H9 (cell line): ENCODE measurements at regions not wholly inside any gene's neighbourhood (a gene's known extent, or its start where the extent isn't known, plus 50 kb on each side); places are given as distances from the start of the nearest gene placed in this dataset.

Source experiments
- DNase-seq: peaks from one replicate; pipeline ENCODE4 v3.0.0-alpha.2; 2017
- H2AFZ ChIP-seq: one replicate; pipeline ENCODE4 v1.6.1; 2013; ENCODE audit warnings: mild to moderate bottlenecking, low read length, control low read depth, moderate library complexity
- H2AK5ac ChIP-seq: 2 replicates; pipeline ENCODE4 v1.6.1; 2013; ENCODE audit warnings: low read length, control low read depth, mixed read lengths; ENCODE audit not compliant: insufficient read length
- H2BK120ac ChIP-seq: one replicate; pipeline ENCODE4 v1.6.1; 2013; ENCODE audit warnings: low read depth, mild to moderate bottlenecking, low read length, control low read depth, inconsistent platforms; ENCODE audit not compliant: poor library complexity, severe bottlenecking
- H2BK12ac ChIP-seq: 2 replicates; pipeline ENCODE4 v1.6.1; 2013; ENCODE audit warnings: low read length, control low read depth, mixed read lengths, low read depth; ENCODE audit not compliant: insufficient read length
- H2BK15ac ChIP-seq: 2 replicates; pipeline ENCODE4 v1.6.1; 2013; ENCODE audit warnings: low read depth, low read length, control low read depth
- H2BK20ac ChIP-seq: one replicate; pipeline ENCODE4 v1.6.1; 2013; ENCODE audit warnings: low read depth, mild to moderate bottlenecking, low read length, control low read depth, inconsistent platforms; ENCODE audit not compliant: poor library complexity, severe bottlenecking
- H2BK5ac ChIP-seq: 2 replicates; pipeline ENCODE4 v1.6.1; 2013; ENCODE audit warnings: low read length, control low read depth, mixed read lengths; ENCODE audit not compliant: insufficient read length
- H3K14ac ChIP-seq: 2 replicates; pipeline ENCODE4 v1.6.1; 2013; ENCODE audit warnings: low read length, control low read depth; ENCODE audit not compliant: insufficient read depth
- H3K18ac ChIP-seq: 2 replicates; pipeline ENCODE4 v1.6.1; 2013; ENCODE audit warnings: low read depth, mild to moderate bottlenecking, mixed read lengths, low read length, control low read depth; ENCODE audit not compliant: insufficient read length
- H3K23ac ChIP-seq: 2 replicates; pipeline ENCODE4 v1.6.1; 2013; ENCODE audit warnings: low read length, control low read depth, mixed read lengths, low read depth; ENCODE audit not compliant: insufficient read length
- H3K23me2 ChIP-seq: 2 replicates; pipeline ENCODE4 v1.6.1; 2013; ENCODE audit warnings: low read depth, mild to moderate bottlenecking, mixed read lengths, low read length, control low read depth; ENCODE audit not compliant: insufficient read length, poor library complexity, severe bottlenecking
- H3K27ac ChIP-seq: 2 replicates; pipeline ENCODE4 v1.5.1; 2013; ENCODE audit warnings: low read length, control low read depth, mixed read lengths, low read depth; ENCODE audit not compliant: insufficient read length
- H3K27me3 ChIP-seq: 2 replicates; pipeline ENCODE4 v1.6.1; 2013; ENCODE audit warnings: low read length, control low read depth, inconsistent platforms; ENCODE audit not compliant: insufficient read depth
- H3K4ac ChIP-seq: 2 replicates; pipeline ENCODE4 v1.6.1; 2013; ENCODE audit warnings: low read depth, mild to moderate bottlenecking, control low read depth, inconsistent platforms, low read length, moderate library complexity
- H3K4me1 ChIP-seq: 2 replicates; pipeline ENCODE4 v1.6.1; 2013; ENCODE audit warnings: low read length, control low read depth, inconsistent platforms; ENCODE audit not compliant: insufficient read depth
- H3K4me2 ChIP-seq: 2 replicates; pipeline ENCODE4 v1.6.1; 2013; ENCODE audit warnings: low read length, control low read depth, mixed read lengths; ENCODE audit not compliant: insufficient read length, insufficient read depth
- H3K56ac ChIP-seq: 2 replicates; pipeline ENCODE4 v1.6.1; 2013; ENCODE audit warnings: low read depth, mild to moderate bottlenecking, mixed read lengths, low read length, control low read depth; ENCODE audit not compliant: insufficient read length
- H3K79me1 ChIP-seq: 2 replicates; pipeline ENCODE4 v1.6.1; 2013; ENCODE audit warnings: low read depth, mild to moderate bottlenecking, moderate library complexity, low read length, control low read depth, inconsistent platforms; ENCODE audit not compliant: insufficient read depth, poor library complexity, severe bottlenecking
- H3K79me2 ChIP-seq: 2 replicates; pipeline ENCODE4 v1.6.1; 2013; ENCODE audit warnings: low read length, control low read depth, inconsistent platforms; ENCODE audit not compliant: insufficient read depth
- H3K9ac ChIP-seq: 2 replicates; pipeline ENCODE4 v1.6.1; 2013; ENCODE audit warnings: low read length, control low read depth, mixed read lengths; ENCODE audit not compliant: insufficient read length; ENCODE audit errors: extremely low read depth
- H3K9me3 ChIP-seq: one replicate; pipeline ENCODE4 v1.6.1; 2013; ENCODE audit warnings: low read depth, low read length, inconsistent platforms; ENCODE audit not compliant: control insufficient read depth
- H3T11ph ChIP-seq: one replicate; pipeline ENCODE4 v1.6.1; 2013; ENCODE audit warnings: mild to moderate bottlenecking, low read length, control low read depth, inconsistent platforms
- H4K20me1 ChIP-seq: one replicate; pipeline ENCODE4 v1.6.1; 2013; ENCODE audit not compliant: control insufficient read depth, insufficient read length, insufficient read depth
- H4K5ac ChIP-seq: 2 replicates; pipeline ENCODE4 v1.6.1; 2013; ENCODE audit warnings: low read depth, mild to moderate bottlenecking, mixed read lengths, low read length, control low read depth; ENCODE audit not compliant: insufficient read length
- H4K8ac ChIP-seq: replicated peaks from 2 replicates; pipeline ENCODE4 v1.6.1; 2013; ENCODE audit warnings: low read length, control low read depth, mixed read lengths, low read depth; ENCODE audit not compliant: insufficient read length
- H4K91ac ChIP-seq: 2 replicates; pipeline ENCODE4 v1.6.1; 2013; ENCODE audit warnings: low read depth, mild to moderate bottlenecking, moderate library complexity, mixed read lengths, low read length, control low read depth; ENCODE audit not compliant: insufficient read length
- H3K27ac Mint-ChIP-seq, 3 experiments: 2 replicates in 2 of 3; 3 replicates in 1 of 3; pipeline ENCODE4 v1.8.0; 2020 to 2021; ENCODE audit warnings: mixed read lengths in 3 of 3, mild to moderate bottlenecking in 1 of 3, moderate library complexity in 1 of 3
- H3K27me3 Mint-ChIP-seq: 2 replicates; pipeline ENCODE4 v1.8.0; 2021; ENCODE audit warnings: low read depth, mild to moderate bottlenecking, moderate library complexity, mixed read lengths
- H3K36me3 Mint-ChIP-seq, 3 experiments: 2 replicates in 2 of 3; 3 replicates in 1 of 3; pipeline ENCODE4 v1.8.0; 2020 to 2021; ENCODE audit warnings: low read depth in 3 of 3, mixed read lengths in 3 of 3; ENCODE audit not compliant: insufficient read depth in 1 of 3
- H3K4me1 Mint-ChIP-seq, 2 experiments: 2 replicates each; pipeline ENCODE4 v1.8.0; 2020; ENCODE audit warnings: mixed read lengths in 2 of 2
- H3K4me3 Mint-ChIP-seq, 2 experiments: 2 replicates in 1 of 2; 3 replicates in 1 of 2; pipeline ENCODE4 v1.8.0; 2020 to 2021; ENCODE audit warnings: mild to moderate bottlenecking in 2 of 2, mixed read lengths in 2 of 2, moderate library complexity in 1 of 2
- H3K9me3 Mint-ChIP-seq, 2 experiments: 2 replicates in 1 of 2; 3 replicates in 1 of 2; pipeline ENCODE4 v1.8.0; 2020; ENCODE audit warnings: mild to moderate bottlenecking in 2 of 2, mixed read lengths in 2 of 2, moderate library complexity in 1 of 2
- CTCF ChIP-seq: fragments of 200-600 bp; sonication (generic); conservative IDR thresholded peaks from 3 replicates; pipeline ENCODE4 v1.8.0; 2021; ENCODE audit warnings: antibody characterized with exemption, mild to moderate bottlenecking
- WGBS: extraction: QIAGEN DNeasy Blood & Tissue Kit; methylation state at CpG from one replicate; pipeline ENCODE4 v1.1.7; 2013; ENCODE audit warnings: missing lambda C conversion rate, low lambda C conversion rate, mixed read lengths; ENCODE audit not compliant: insufficient read length; ENCODE audit errors: extremely low coverage; 5-methylcytosine and 5-hydroxymethylcytosine counted together

DNA sequence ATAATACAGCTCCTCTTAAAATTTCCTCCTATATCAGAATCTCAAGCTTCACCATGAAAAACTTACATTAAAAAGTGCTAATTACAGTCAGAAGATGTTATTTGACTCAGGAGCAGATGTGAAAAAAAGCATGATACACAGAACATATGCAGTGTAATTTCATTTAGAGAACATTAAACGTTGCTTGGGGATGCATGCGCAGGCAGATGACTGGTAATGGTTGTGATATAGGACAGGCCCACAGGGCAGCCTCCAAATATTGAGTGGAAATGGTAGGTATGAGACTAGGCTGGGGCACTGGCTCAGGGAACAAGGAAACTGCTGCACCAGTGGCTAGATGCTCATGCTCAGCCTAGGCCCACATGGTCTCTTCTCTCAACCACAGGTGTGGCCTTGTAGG, 69.7 kb downstream of the IARS1 start:
- Mint-ChIP-seq H3K9me3 (peaks cover 6 to 9% of the 10 kb centered on the region in 2 experiments; a peak in 3 of 5 replicates), H3K4me3 (no peak overlapping the region), H3K4me1 (no peaks in the 10 kb centered on the region), H3K27me3 (no peaks in the 10 kb centered on the region), H3K27ac (no peak overlapping the region), H3K36me3 (peaks cover 65 to 79% (median 74%) of the 10 kb centered on the region in 3 experiments)
- no peak overlapping the region for H3K18ac ChIP-seq
- no peaks in the 10 kb centered on the region for H3K23me2 ChIP-seq
- no peak overlapping the region for H2BK12ac ChIP-seq
- H3T11ph ChIP-seq: no peak overlapping the region
- H4K91ac ChIP-seq: no peak overlapping the region
- no peaks in the 10 kb centered on the region for H3K4me1 ChIP-seq
- no peak overlapping the region for H3K4ac ChIP-seq
- peaks cover 4% of the 10 kb centered on the region for H3K9me3 ChIP-seq
- H2BK15ac ChIP-seq: no peak overlapping the region
- H2AK5ac ChIP-seq: no peak overlapping the region
- H2BK120ac ChIP-seq: no peak overlapping the region
- H3K79me1 ChIP-seq: peaks cover 4% of the 10 kb centered on the region
- H2AFZ ChIP-seq: no peak overlapping the region
- H3K56ac ChIP-seq: no peak overlapping the region
- no peak overlapping the region for H2BK20ac ChIP-seq
- H3K14ac ChIP-seq: no peak overlapping the region
- no peak overlapping the region for H3K4me2 ChIP-seq
- TF ChIP-seq CTCF: no peak
- H4K5ac ChIP-seq: no peak overlapping the region
- H2BK5ac ChIP-seq: no peak overlapping the region
- no CpG with 5 or more reads among the region's 2 CpGs for WGBS
- no peak overlapping the region for H3K27ac ChIP-seq
- H3K27me3 ChIP-seq: no peaks in the 10 kb centered on the region
- H3K79me2 ChIP-seq: 0 out of 2 replicates have a peak, but pooled peaks cover 2% of the 10 kb centered on the region
- no peak overlapping the region for H3K23ac ChIP-seq
- no peak for DNase-seq
- H3K9ac ChIP-seq: no peak overlapping the region
- no peak overlapping the region for H4K8ac ChIP-seq
- no peaks in the 10 kb centered on the region for H4K20me1 ChIP-seq
